Caco-2 (cell line): ENCODE measurements at regions not wholly inside any gene's neighbourhood (a gene's known extent, or its start where the extent isn't known, plus 50 kb on each side); places are given as distances from the start of the nearest gene placed in this dataset.

ENCODE experiments used
- BruUV-seq: library from RNA; stranded (reverse); fragments of 400-500 nt; replicated peaks from 2 replicates; lab custom pipeline; 2021; lab: Mats Ljungman, UMichigan
- CTCF ChIA-PET: fragments of 300-600 bp; sonication (Branson Sonifier 250); formaldehyde crosslinking; loops from one replicate; lab custom pipeline; 2022; ENCODE audit warnings: antibody characterized with exemption; lab: Charles Lee
- POLR2A ChIA-PET: fragments of 300-600 bp; sonication (Branson Sonifier 250); formaldehyde crosslinking; loops from one replicate; lab custom pipeline; 2022; ENCODE audit warnings: antibody characterized with exemption; lab: Charles Lee
- DNase-seq, 2 experiments: peaks; one replicate each; pipeline versions ENCODE4 v3.0.0 to v3.0.0-alpha.2; 2020 to 2022
- H3K27me3 ChIP-seq: replicated peaks from 2 replicates; pipeline ENCODE4 v1.6.0; 2011; ENCODE audit warnings: low read length; ENCODE audit not compliant: control insufficient read depth, insufficient read depth
- H3K36me3 ChIP-seq: 2 replicates; pipeline ENCODE4 v1.5.1; 2011; ENCODE audit warnings: low read length; ENCODE audit not compliant: control insufficient read depth, insufficient read depth
- H3K4me1 ChIP-seq: fragments of 250-450 bp; sonication (Bioruptor Pico); 2 replicates; pipeline ENCODE4 v1.5.1; 2020; ENCODE audit warnings: mild to moderate bottlenecking
- H3K4me3 ChIP-seq: 2 replicates; pipeline ENCODE4 v1.5.1; 2011; ENCODE audit warnings: low read depth, mild to moderate bottlenecking, control low read depth, low read length
- H3K9me3 ChIP-seq: fragments of 250-450 bp; sonication (Bioruptor Pico); 2 replicates; pipeline ENCODE4 v1.5.1; 2020; ENCODE audit warnings: mild to moderate bottlenecking, moderate library complexity
- H3K27ac Mint-ChIP-seq: one replicate; pipeline ENCODE4 v1.8.0; 2022; ENCODE audit warnings: mixed read lengths; ENCODE audit not compliant: unreplicated experiment
- H3K27me3 Mint-ChIP-seq: one replicate; pipeline ENCODE4 v1.8.0; 2022; ENCODE audit warnings: mixed read lengths; ENCODE audit not compliant: insufficient read depth, unreplicated experiment
- H3K36me3 Mint-ChIP-seq: one replicate; pipeline ENCODE4 v1.8.0; 2022; ENCODE audit warnings: mild to moderate bottlenecking, mixed read lengths; ENCODE audit not compliant: insufficient read depth, unreplicated experiment
- H3K4me1 Mint-ChIP-seq: one replicate; pipeline ENCODE4 v1.8.0; 2022; ENCODE audit warnings: low read depth, mixed read lengths; ENCODE audit not compliant: unreplicated experiment
- H3K4me3 Mint-ChIP-seq: one replicate; pipeline ENCODE4 v1.8.0; 2022; ENCODE audit warnings: mild to moderate bottlenecking, moderate library complexity, mixed read lengths; ENCODE audit not compliant: unreplicated experiment
- H3K9me3 Mint-ChIP-seq: one replicate; pipeline ENCODE4 v1.8.0; 2022; ENCODE audit warnings: mixed read lengths; ENCODE audit not compliant: unreplicated experiment
- CTCF ChIP-seq, 2 experiments: fragments of 200-600 bp in 1 of 2; IDR thresholded peaks; 1 replicate in 1 of 2; 2 replicates in 1 of 2; pipeline versions ENCODE4 v1.5.1 to v1.8.0; 2011 to 2022; ENCODE audit warnings: antibody characterized with exemption in 1 of 2, control low read depth in 1 of 2, inconsistent platforms in 1 of 2, low read depth in 1 of 2, low read length in 1 of 2, mild to moderate bottlenecking in 1 of 2, moderate library complexity in 1 of 2; ENCODE audit not compliant: insufficient read depth in 1 of 2, severe bottlenecking in 1 of 2, unreplicated experiment in 1 of 2
- intact Hi-C: fragments of 100-400 bp; cut with micrococcal nuclease; formaldehyde crosslinking; loops from one replicate; pipeline ENCODE4 v1.10.0; 2022; ENCODE audit not compliant: unreplicated experiment

DNA sequence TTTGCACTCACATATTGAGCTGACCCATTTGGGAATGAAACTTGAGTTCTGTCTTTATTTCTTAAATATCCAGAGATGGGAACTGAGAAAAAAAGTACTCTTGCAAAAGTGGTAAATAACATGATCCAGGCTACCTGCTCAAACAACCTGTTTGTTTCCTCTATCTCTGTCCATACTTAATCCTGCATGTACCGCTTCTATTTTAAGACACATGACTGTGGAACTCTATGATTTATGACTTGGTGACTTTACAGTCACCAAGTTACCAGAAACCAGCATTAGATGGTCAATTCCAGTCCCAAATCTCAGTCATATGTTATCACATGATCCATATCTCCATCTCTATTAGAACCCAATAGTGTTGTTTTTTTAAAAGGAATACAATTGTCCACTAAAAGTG, 606.7 kb downstream of the EPHA5 start:
- no peak overlapping the region for H3K4me3 Mint-ChIP-seq
- TF ChIP-seq CTCF (IDR thresholded peaks at IDR 0.05; ENCODE audit: insufficient read depth in 1 of 2, low read depth in 1 of 2, low read length in 1 of 2, severe bottlenecking in 1 of 2, unreplicated experiment in 1 of 2), result no peak
- H3K27me3 Mint-ChIP-seq, result no peaks in the 10 kb centered on the region
- H3K4me1 Mint-ChIP-seq, result no peaks in the 10 kb centered on the region
- Histone ChIP-seq H3K4me3 (no peak overlapping the region), H3K4me1 (no peaks in the 10 kb centered on the region), H3K36me3 (no peaks in the 10 kb centered on the region), H3K27me3 (no peaks in the 10 kb centered on the region), H3K9me3 (no peaks in the 10 kb centered on the region)
- DNase-seq, result no peak
- H3K9me3 Mint-ChIP-seq, result no peaks in the 10 kb centered on the region
- POLR2A ChIA-PET, result no interaction called here
- CTCF ChIA-PET, result no interaction called here
- intact Hi-C loops, result no loop called here
- no peaks in the 10 kb centered on the region for H3K36me3 Mint-ChIP-seq
- H3K27ac Mint-ChIP-seq, result no peak overlapping the region
- no TSS peak for BruUV-seq

- Histone ChIP-seq H3K4me1 (no peaks in the 10 kb centered on the region), H3K36me3 (no peaks in the 10 kb centered on the region), H3K4me3 (no peak overlapping the region), H3K27me3 (no peaks in the 10 kb centered on the region), H3K9me3 (no peaks in the 10 kb centered on the region)
- CTCF ChIA-PET, result no interaction called here
- DNase-seq, result no peak
- H3K4me3 Mint-ChIP-seq, result no peak overlapping the region
- no peaks in the 10 kb centered on the region for H3K27me3 Mint-ChIP-seq
- TF ChIP-seq CTCF (IDR thresholded peaks at IDR 0.05; ENCODE audit: insufficient read depth in 1 of 2, low read depth in 1 of 2, low read length in 1 of 2, severe bottlenecking in 1 of 2, unreplicated experiment in 1 of 2), result no peak
- no peaks in the 10 kb centered on the region for H3K4me1 Mint-ChIP-seq
- POLR2A ChIA-PET, result no interaction called here
- no TSS peak for BruUV-seq
- no peaks in the 10 kb centered on the region for H3K9me3 Mint-ChIP-seq
- no peak overlapping the region for H3K27ac Mint-ChIP-seq
- H3K36me3 Mint-ChIP-seq, result no peaks in the 10 kb centered on the region
- intact Hi-C loops, result no loop called here
Observed at GRCh38 chr4:65050786-65051185, 619.5 kb downstream of the EPHA5 start.

GRCh38 chr4:65046192-65047133, 623.8 kb downstream of the EPHA5 start:
- H3K27me3 Mint-ChIP-seq, result no peaks in the 10 kb centered on the region
- DNase-seq, result no peak
- Histone ChIP-seq H3K9me3 (no peaks in the 10 kb centered on the region), H3K4me1 (no peaks in the 10 kb centered on the region), H3K36me3 (no peaks in the 10 kb centered on the region), H3K4me3 (no peak overlapping the region), H3K27me3 (no peaks in the 10 kb centered on the region)
- no peaks in the 10 kb centered on the region for H3K36me3 Mint-ChIP-seq
- no peaks in the 10 kb centered on the region for H3K4me1 Mint-ChIP-seq
- ChIA-PET CTCF (no interaction called here), POLR2A (no interaction called here)
- intact Hi-C loops, result no loop called here
- no peak overlapping the region for H3K27ac Mint-ChIP-seq
- no peak for TF ChIP-seq CTCF (IDR thresholded peaks at IDR 0.05; ENCODE audit: insufficient read depth in 1 of 2, low read depth in 1 of 2, low read length in 1 of 2, severe bottlenecking in 1 of 2, unreplicated experiment in 1 of 2)
- H3K9me3 Mint-ChIP-seq, result no peaks in the 10 kb centered on the region
- no peak overlapping the region for H3K4me3 Mint-ChIP-seq
- no TSS peak for BruUV-seq
